GM23338 (cell line): ENCODE measurements at regions not wholly inside any gene's neighbourhood (a gene's known extent, or its start where the extent isn't known, plus 50 kb on each side); places are given as distances from the start of the nearest gene placed in this dataset.

Experiments used
- ATAC-seq: fragments of 200-7000 bp; cut with Tn5 transposase; 3 replicates; pipeline ENCODE4 v1.9.1; 2020
- DNase-seq: peaks from one replicate; pipeline ENCODE4 v3.0.0-alpha.2; 2015; ENCODE audit warnings: low spot score
- H2AFZ ChIP-seq: fragments of 200-600 bp; sonication (generic); 2 replicates; pipeline ENCODE4 v1.8.0; 2016; ENCODE audit warnings: antibody characterized with exemption, mild to moderate bottlenecking, moderate library complexity
- H3F3A ChIP-seq: fragments of 200-600 bp; sonication (generic); replicated peaks from 2 replicates; pipeline ENCODE4 v1.8.0; 2017; ENCODE audit warnings: antibody characterized with exemption, mixed run types, low read depth
- H3K27ac ChIP-seq: fragments of 200-600 bp; sonication (generic); 2 replicates; pipeline ENCODE4 v1.6.1; 2016; ENCODE audit warnings: low read depth
- H3K27me3 ChIP-seq: fragments of 200-600 bp; sonication (generic); 2 replicates; pipeline ENCODE4 v1.8.0; 2016; ENCODE audit warnings: mild to moderate bottlenecking, mixed run types, moderate library complexity; ENCODE audit not compliant: insufficient read depth
- H3K36me3 ChIP-seq: fragments of 200-600 bp; sonication (generic); 2 replicates; pipeline ENCODE4 v1.8.0; 2016; ENCODE audit warnings: mild to moderate bottlenecking; ENCODE audit not compliant: insufficient read depth
- H3K4me1 ChIP-seq: fragments of 200-600 bp; sonication (generic); 2 replicates; pipeline ENCODE4 v1.8.0; 2016; ENCODE audit warnings: mild to moderate bottlenecking, moderate library complexity; ENCODE audit not compliant: insufficient read depth
- H3K4me2 ChIP-seq: fragments of 200-600 bp; sonication (generic); 2 replicates; pipeline ENCODE4 v1.7.1; 2017; ENCODE audit warnings: mixed run types
- H3K4me3 ChIP-seq: fragments of 200-600 bp; sonication (generic); 2 replicates; pipeline ENCODE4 v1.6.1; 2016; ENCODE audit warnings: mixed run types
- H3K79me2 ChIP-seq: fragments of 200-600 bp; sonication (generic); replicated peaks from 2 replicates; pipeline ENCODE4 v1.8.0; 2017; ENCODE audit warnings: mild to moderate bottlenecking; ENCODE audit not compliant: insufficient read depth
- H3K9me2 ChIP-seq: fragments of 200-600 bp; sonication (generic); 2 replicates; pipeline ENCODE4 v1.8.0; 2017; ENCODE audit not compliant: insufficient read depth
- H4K20me1 ChIP-seq: fragments of 200-600 bp; sonication (generic); replicated peaks from 2 replicates; pipeline ENCODE4 v1.8.0; 2017; ENCODE audit warnings: mild to moderate bottlenecking; ENCODE audit not compliant: insufficient read depth
- H3K27ac Mint-ChIP-seq: 2 replicates; pipeline ENCODE4 v1.8.0; 2020; ENCODE audit warnings: inconsistent platforms, mild to moderate bottlenecking, moderate library complexity, mixed read lengths
- H3K27me3 Mint-ChIP-seq: 3 replicates; pipeline ENCODE4 v1.8.0; 2022; ENCODE audit warnings: low read depth, mild to moderate bottlenecking, moderate library complexity, mixed read lengths, inconsistent platforms; ENCODE audit not compliant: insufficient read depth, poor library complexity
- H3K36me3 Mint-ChIP-seq: 3 replicates; pipeline ENCODE4 v1.8.0; 2021; ENCODE audit warnings: low read depth, mild to moderate bottlenecking, inconsistent platforms, moderate library complexity, mixed read lengths
- H3K4me1 Mint-ChIP-seq: 3 replicates; pipeline ENCODE4 v1.8.0; 2020; ENCODE audit warnings: mild to moderate bottlenecking, inconsistent platforms, mixed read lengths
- H3K4me3 Mint-ChIP-seq: 3 replicates; pipeline ENCODE4 v1.8.0; 2021; ENCODE audit warnings: moderate library complexity, mild to moderate bottlenecking, inconsistent platforms, mixed read lengths
- H3K9me3 Mint-ChIP-seq: 3 replicates; pipeline ENCODE4 v1.8.0; 2020; ENCODE audit warnings: moderate library complexity, mild to moderate bottlenecking, inconsistent platforms, mixed read lengths
- CREB1 ChIP-seq: fragments of 250-450 bp; sonication (Bioruptor Pico); IDR thresholded peaks from 2 replicates; pipeline ENCODE4 v1.5.0; 2020; ENCODE audit warnings: low read depth, mild to moderate bottlenecking, moderate library complexity
- EZH2phosphoT487 ChIP-seq: fragments of 200-600 bp; sonication (generic); IDR thresholded peaks from one replicate; pipeline ENCODE4 v1.8.1; 2018; ENCODE audit warnings: antibody characterized with exemption; ENCODE audit not compliant: unreplicated experiment
- JUNB ChIP-seq: IDR thresholded peaks from one replicate; pipeline ENCODE4 v1.6.1; 2016; ENCODE audit warnings: antibody characterized with exemption; ENCODE audit not compliant: unreplicated experiment
- NANOG ChIP-seq: IDR thresholded peaks from 2 replicates; pipeline ENCODE4 v1.6.1; 2016; ENCODE audit warnings: antibody characterized with exemption, borderline replicate concordance
- POLR2AphosphoS5 ChIP-seq: IDR thresholded peaks from 2 replicates; pipeline ENCODE4 v1.6.1; 2016; ENCODE audit warnings: antibody characterized with exemption, low read depth
- STAT1 ChIP-seq: IDR thresholded peaks from one replicate; pipeline ENCODE4 v1.6.1; 2016; ENCODE audit warnings: antibody characterized with exemption; ENCODE audit not compliant: unreplicated experiment
- ZNF331 ChIP-seq: fragments of 250-450 bp; sonication (Bioruptor Pico); IDR thresholded peaks from 2 replicates; pipeline ENCODE4 v1.5.0; 2020; ENCODE audit warnings: low read depth, mild to moderate bottlenecking, moderate library complexity
- TF ChIP-seq, protein P1 (sequence below): IDR thresholded peaks from one replicate; pipeline ENCODE4 v1.6.1; 2018; ENCODE audit warnings: antibody characterized with exemption; ENCODE audit not compliant: unreplicated experiment
- TF ChIP-seq, protein P2 (sequence below), 2 experiments: fragments of 200-600 bp in 1 of 2; sonication (generic) in 1 of 2; conservative IDR thresholded peaks; 2 replicates each; pipeline versions ENCODE4 v1.5.1 to v1.6.1; 2016 to 2017; ENCODE audit warnings: antibody characterized with exemption in 2 of 2, low read depth in 2 of 2, mild to moderate bottlenecking in 2 of 2, moderate library complexity in 1 of 2
- TF ChIP-seq, protein P3 (sequence below): fragments of 250-450 bp; sonication (Bioruptor Pico); IDR thresholded peaks from 2 replicates; pipeline ENCODE4 v1.5.0; 2020; ENCODE audit warnings: mild to moderate bottlenecking, moderate library complexity

DNA sequence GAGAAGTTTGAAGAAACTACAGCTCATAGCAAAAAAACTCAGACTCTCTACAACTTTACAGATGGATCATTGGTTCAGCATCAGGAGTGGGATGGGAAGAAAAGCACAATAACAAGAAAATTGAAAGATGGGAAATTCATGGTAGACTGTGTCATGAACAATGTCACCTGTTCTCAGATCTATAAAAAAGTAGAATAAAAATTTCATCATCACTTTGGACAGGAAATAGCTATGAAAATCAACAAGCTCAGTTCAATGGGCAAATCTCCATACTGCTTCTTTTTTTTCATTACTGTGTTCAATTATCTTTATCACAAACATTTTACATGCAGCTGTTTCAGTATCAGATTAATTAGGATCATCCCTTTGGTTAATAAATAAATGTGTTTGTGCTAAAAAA lies 76.5 kb upstream of the RAPGEF2 start (continued):
- TF ChIP-seq, protein P1, sequence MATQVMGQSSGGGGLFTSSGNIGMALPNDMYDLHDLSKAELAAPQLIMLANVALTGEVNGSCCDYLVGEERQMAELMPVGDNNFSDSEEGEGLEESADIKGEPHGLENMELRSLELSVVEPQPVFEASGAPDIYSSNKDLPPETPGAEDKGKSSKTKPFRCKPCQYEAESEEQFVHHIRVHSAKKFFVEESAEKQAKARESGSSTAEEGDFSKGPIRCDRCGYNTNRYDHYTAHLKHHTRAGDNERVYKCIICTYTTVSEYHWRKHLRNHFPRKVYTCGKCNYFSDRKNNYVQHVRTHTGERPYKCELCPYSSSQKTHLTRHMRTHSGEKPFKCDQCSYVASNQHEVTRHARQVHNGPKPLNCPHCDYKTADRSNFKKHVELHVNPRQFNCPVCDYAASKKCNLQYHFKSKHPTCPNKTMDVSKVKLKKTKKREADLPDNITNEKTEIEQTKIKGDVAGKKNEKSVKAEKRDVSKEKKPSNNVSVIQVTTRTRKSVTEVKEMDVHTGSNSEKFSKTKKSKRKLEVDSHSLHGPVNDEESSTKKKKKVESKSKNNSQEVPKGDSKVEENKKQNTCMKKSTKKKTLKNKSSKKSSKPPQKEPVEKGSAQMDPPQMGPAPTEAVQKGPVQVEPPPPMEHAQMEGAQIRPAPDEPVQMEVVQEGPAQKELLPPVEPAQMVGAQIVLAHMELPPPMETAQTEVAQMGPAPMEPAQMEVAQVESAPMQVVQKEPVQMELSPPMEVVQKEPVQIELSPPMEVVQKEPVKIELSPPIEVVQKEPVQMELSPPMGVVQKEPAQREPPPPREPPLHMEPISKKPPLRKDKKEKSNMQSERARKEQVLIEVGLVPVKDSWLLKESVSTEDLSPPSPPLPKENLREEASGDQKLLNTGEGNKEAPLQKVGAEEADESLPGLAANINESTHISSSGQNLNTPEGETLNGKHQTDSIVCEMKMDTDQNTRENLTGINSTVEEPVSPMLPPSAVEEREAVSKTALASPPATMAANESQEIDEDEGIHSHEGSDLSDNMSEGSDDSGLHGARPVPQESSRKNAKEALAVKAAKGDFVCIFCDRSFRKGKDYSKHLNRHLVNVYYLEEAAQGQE = no peak
- TF ChIP-seq NANOG = no peak
- no peak for TF ChIP-seq STAT1

DNA sequence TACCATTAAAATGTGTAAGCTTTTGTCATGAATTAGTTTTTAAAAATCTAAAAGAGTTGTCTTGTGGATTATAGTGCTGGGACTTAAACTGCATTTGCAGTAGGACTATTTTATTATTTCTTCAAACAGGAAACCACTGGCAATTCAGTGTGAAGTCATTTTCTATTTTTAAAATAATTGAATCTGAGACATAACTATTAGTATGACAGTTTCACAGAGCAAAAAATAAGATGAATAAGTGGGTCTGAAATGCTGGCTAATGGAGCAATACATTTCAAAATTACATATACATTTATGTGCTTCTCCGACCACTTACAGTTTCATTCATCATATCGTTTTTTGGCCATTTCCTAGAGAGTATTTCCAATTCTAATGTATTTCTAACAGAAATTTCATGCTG lies 75.3 kb upstream of the RAPGEF2 start:
- H3K4me2 ChIP-seq = no peak overlapping the region
- no peak overlapping the region for H2AFZ ChIP-seq
- no peak overlapping the region for H3K27ac Mint-ChIP-seq
- TF ChIP-seq CREB1 (CRISPR knock-in tag) = no peak
- no peak for TF ChIP-seq JUNB
- no peak for TF ChIP-seq EZH2phosphoT487
- TF ChIP-seq, protein P1 = no peak
- no peak for TF ChIP-seq NANOG
- TF ChIP-seq, protein P2, sequence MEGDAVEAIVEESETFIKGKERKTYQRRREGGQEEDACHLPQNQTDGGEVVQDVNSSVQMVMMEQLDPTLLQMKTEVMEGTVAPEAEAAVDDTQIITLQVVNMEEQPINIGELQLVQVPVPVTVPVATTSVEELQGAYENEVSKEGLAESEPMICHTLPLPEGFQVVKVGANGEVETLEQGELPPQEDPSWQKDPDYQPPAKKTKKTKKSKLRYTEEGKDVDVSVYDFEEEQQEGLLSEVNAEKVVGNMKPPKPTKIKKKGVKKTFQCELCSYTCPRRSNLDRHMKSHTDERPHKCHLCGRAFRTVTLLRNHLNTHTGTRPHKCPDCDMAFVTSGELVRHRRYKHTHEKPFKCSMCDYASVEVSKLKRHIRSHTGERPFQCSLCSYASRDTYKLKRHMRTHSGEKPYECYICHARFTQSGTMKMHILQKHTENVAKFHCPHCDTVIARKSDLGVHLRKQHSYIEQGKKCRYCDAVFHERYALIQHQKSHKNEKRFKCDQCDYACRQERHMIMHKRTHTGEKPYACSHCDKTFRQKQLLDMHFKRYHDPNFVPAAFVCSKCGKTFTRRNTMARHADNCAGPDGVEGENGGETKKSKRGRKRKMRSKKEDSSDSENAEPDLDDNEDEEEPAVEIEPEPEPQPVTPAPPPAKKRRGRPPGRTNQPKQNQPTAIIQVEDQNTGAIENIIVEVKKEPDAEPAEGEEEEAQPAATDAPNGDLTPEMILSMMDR (conservative IDR thresholded peaks at IDR 0.05; ENCODE audit: low read depth in 2 of 2) = no peak
- no peak for TF ChIP-seq ZNF331 (CRISPR knock-in tag)
- TF ChIP-seq STAT1 = no peak
- TF ChIP-seq POLR2AphosphoS5 = no peak
- TF ChIP-seq, protein P3, sequence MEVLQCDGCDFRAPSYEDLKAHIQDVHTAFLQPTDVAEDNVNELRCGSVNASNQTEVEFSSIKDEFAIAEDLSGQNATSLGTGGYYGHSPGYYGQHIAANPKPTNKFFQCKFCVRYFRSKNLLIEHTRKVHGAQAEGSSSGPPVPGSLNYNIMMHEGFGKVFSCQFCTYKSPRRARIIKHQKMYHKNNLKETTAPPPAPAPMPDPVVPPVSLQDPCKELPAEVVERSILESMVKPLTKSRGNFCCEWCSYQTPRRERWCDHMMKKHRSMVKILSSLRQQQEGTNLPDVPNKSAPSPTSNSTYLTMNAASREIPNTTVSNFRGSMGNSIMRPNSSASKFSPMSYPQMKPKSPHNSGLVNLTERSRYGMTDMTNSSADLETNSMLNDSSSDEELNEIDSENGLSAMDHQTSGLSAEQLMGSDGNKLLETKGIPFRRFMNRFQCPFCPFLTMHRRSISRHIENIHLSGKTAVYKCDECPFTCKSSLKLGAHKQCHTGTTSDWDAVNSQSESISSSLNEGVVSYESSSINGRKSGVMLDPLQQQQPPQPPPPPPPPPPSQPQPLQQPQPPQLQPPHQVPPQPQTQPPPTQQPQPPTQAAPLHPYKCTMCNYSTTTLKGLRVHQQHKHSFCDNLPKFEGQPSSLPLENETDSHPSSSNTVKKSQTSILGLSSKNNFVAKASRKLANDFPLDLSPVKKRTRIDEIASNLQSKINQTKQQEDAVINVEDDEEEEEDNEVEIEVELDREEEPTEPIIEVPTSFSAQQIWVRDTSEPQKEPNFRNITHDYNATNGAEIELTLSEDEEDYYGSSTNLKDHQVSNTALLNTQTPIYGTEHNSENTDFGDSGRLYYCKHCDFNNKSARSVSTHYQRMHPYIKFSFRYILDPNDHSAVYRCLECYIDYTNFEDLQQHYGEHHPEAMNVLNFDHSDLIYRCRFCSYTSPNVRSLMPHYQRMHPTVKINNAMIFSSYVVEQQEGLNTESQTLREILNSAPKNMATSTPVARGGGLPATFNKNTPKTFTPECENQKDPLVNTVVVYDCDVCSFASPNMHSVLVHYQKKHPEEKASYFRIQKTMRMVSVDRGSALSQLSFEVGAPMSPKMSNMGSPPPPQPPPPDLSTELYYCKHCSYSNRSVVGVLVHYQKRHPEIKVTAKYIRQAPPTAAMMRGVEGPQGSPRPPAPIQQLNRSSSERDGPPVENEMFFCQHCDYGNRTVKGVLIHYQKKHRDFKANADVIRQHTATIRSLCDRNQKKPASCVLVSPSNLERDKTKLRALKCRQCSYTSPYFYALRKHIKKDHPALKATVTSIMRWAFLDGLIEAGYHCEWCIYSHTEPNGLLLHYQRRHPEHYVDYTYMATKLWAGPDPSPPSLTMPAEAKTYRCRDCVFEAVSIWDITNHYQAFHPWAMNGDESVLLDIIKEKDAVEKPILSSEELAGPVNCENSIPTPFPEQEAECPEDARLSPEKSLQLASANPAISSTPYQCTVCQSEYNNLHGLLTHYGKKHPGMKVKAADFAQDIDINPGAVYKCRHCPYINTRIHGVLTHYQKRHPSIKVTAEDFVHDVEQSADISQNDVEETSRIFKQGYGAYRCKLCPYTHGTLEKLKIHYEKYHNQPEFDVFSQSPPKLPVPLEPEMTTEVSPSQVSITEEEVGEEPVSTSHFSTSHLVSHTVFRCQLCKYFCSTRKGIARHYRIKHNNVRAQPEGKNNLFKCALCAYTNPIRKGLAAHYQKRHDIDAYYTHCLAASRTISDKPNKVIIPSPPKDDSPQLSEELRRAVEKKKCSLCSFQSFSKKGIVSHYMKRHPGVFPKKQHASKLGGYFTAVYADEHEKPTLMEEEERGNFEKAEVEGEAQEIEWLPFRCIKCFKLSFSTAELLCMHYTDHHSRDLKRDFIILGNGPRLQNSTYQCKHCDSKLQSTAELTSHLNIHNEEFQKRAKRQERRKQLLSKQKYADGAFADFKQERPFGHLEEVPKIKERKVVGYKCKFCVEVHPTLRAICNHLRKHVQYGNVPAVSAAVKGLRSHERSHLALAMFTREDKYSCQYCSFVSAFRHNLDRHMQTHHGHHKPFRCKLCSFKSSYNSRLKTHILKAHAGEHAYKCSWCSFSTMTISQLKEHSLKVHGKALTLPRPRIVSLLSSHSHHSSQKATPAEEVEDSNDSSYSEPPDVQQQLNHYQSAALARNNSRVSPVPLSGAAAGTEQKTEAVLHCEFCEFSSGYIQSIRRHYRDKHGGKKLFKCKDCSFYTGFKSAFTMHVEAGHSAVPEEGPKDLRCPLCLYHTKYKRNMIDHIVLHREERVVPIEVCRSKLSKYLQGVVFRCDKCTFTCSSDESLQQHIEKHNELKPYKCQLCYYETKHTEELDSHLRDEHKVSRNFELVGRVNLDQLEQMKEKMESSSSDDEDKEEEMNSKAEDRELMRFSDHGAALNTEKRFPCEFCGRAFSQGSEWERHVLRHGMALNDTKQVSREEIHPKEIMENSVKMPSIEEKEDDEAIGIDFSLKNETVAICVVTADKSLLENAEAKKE = no peak

More for the DNA sequence above, 75.3 kb upstream of the RAPGEF2 start:
- H3K4me3 Mint-ChIP-seq = no peak overlapping the region
- DNase-seq = no peak
- no peaks in the 10 kb centered on the region; the same call in 1 of the 2 replicates for H3F3A ChIP-seq
- H3K27me3 ChIP-seq = no peaks in the 10 kb centered on the region
- H3K27me3 Mint-ChIP-seq = peaks cover 4% of the 10 kb centered on the region
- H3K4me1 ChIP-seq = peaks cover 31% of the 10 kb centered on the region
- no peaks in the 10 kb centered on the region for H3K79me2 ChIP-seq
- no peaks in the 10 kb centered on the region for H4K20me1 ChIP-seq
- H3K36me3 Mint-ChIP-seq = no peaks in the 10 kb centered on the region
- peaks cover 36% of the 10 kb centered on the region for H3K4me1 Mint-ChIP-seq
- H3K27ac ChIP-seq = no peak overlapping the region
- ATAC-seq = no peak
- H3K36me3 ChIP-seq = no peaks in the 10 kb centered on the region
- no peaks in the 10 kb centered on the region for H3K9me3 Mint-ChIP-seq
- H3K9me2 ChIP-seq = no peaks in the 10 kb centered on the region
- no peak overlapping the region for H3K4me3 ChIP-seq
